ENCODE measurements at regions not wholly inside any gene's neighbourhood (a gene's known extent, or its start where the extent isn't known, plus 50 kb on each side); places are given as distances from the start of the nearest gene placed in this dataset.

DNA sequence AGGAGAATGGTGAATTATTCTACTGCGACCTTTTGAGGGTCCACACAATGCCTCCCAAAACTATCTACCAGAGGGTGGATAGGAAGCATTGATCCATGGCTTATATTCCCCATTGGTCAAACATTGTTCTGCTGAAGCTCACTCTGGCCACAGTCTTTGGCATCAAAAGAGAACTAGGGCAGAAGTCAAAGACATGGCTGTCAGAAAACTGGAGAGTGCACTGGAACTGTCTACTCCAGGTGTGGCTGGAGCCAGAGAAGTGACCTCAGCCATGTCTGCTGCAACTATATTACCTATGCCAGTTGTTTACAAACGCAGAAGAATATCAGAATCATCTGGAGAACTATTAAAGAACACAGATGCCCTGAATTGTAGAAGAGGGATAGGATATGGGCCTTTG is 238.7 kb upstream of the USP25 start:
- ChIA-PET RAD21 (ENCODE audit: unreplicated experiment) (no interaction called here), POLR2A (no interaction called here), CTCF (no interaction called here), SMC1A (ENCODE audit: uncharacterized antibody, unreplicated experiment) (no interaction called here)
- H3K27me3 ChIP-seq (replicated peaks in 1 of 2; ENCODE audit: control insufficient read depth in 2 of 2, insufficient read depth in 2 of 2, low read length in 1 of 2) = no peaks in the 10 kb centered on the region
- DNase-seq (ENCODE audit: low read depth, low spot score) (no peak), ATAC-seq (no peak), FAIRE-seq (no peak)
- no peaks in the 10 kb centered on the region for H4K20me1 ChIP-seq (ENCODE audit: control insufficient read depth, insufficient read depth)
- no peak overlapping the region for H3K4me3 ChIP-seq
- intact Hi-C loops (cut with micrococcal nuclease; ENCODE audit: unreplicated experiment) = no loop called here
- BruUV-seq (replicated peaks) = no TSS peak
- in situ Hi-C loops (cut with MboI) = loop anchor here (25.0 kb wide), 1 partner anchor 629 kb away; no protein-coding TSS in a partner anchor
- WGBS (ENCODE audit: insufficient coverage, insufficient replicate concordance, low lambda C conversion rate, missing lambda C conversion rate) = 37% methylated on average over 2 of the region's 2 CpGs
- H3K4me2 ChIP-seq (ENCODE audit: control insufficient read depth, insufficient read depth) = no peak overlapping the region
- TF ChIP-seq CHD1 (IDR thresholded peaks at IDR 0.05; ENCODE audit: low read depth, low read length) (no peak), SPI1 (IDR thresholded peaks at IDR 0.05; ENCODE audit: borderline replicate concordance, insufficient read depth, low read depth, low read length) (no peak), NFIC (IDR thresholded peaks at IDR 0.05; ENCODE audit: low read depth, low read length) (no peak), WRNIP1 (IDR thresholded peaks at IDR 0.05; ENCODE audit: borderline replicate concordance, low read depth, low read length) (no peak), JUNB (IDR thresholded peaks at IDR 0.05) (no peak), RB1 (IDR thresholded peaks at IDR 0.05; ENCODE audit: borderline replicate concordance) (no peak)
- TF ChIP-seq, protein P1, sequence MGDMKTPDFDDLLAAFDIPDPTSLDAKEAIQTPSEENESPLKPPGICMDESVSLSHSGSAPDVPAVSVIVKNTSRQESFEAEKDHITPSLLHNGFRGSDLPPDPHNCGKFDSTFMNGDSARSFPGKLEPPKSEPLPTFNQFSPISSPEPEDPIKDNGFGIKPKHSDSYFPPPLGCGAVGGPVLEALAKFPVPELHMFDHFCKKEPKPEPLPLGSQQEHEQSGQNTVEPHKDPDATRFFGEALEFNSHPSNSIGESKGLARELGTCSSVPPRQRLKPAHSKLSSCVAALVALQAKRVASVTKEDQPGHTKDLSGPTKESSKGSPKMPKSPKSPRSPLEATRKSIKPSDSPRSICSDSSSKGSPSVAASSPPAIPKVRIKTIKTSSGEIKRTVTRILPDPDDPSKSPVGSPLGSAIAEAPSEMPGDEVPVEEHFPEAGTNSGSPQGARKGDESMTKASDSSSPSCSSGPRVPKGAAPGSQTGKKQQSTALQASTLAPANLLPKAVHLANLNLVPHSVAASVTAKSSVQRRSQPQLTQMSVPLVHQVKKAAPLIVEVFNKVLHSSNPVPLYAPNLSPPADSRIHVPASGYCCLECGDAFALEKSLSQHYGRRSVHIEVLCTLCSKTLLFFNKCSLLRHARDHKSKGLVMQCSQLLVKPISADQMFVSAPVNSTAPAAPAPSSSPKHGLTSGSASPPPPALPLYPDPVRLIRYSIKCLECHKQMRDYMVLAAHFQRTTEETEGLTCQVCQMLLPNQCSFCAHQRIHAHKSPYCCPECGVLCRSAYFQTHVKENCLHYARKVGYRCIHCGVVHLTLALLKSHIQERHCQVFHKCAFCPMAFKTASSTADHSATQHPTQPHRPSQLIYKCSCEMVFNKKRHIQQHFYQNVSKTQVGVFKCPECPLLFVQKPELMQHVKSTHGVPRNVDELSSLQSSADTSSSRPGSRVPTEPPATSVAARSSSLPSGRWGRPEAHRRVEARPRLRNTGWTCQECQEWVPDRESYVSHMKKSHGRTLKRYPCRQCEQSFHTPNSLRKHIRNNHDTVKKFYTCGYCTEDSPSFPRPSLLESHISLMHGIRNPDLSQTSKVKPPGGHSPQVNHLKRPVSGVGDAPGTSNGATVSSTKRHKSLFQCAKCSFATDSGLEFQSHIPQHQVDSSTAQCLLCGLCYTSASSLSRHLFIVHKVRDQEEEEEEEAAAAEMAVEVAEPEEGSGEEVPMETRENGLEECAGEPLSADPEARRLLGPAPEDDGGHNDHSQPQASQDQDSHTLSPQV (IDR thresholded peaks at IDR 0.05) = no peak
- TF ChIP-seq, protein P2, sequence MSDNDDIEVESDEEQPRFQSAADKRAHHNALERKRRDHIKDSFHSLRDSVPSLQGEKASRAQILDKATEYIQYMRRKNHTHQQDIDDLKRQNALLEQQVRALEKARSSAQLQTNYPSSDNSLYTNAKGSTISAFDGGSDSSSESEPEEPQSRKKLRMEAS (IDR thresholded peaks at IDR 0.05; ENCODE audit: low read depth, low read length) = no peak
- TF ChIP-seq, protein P3, sequence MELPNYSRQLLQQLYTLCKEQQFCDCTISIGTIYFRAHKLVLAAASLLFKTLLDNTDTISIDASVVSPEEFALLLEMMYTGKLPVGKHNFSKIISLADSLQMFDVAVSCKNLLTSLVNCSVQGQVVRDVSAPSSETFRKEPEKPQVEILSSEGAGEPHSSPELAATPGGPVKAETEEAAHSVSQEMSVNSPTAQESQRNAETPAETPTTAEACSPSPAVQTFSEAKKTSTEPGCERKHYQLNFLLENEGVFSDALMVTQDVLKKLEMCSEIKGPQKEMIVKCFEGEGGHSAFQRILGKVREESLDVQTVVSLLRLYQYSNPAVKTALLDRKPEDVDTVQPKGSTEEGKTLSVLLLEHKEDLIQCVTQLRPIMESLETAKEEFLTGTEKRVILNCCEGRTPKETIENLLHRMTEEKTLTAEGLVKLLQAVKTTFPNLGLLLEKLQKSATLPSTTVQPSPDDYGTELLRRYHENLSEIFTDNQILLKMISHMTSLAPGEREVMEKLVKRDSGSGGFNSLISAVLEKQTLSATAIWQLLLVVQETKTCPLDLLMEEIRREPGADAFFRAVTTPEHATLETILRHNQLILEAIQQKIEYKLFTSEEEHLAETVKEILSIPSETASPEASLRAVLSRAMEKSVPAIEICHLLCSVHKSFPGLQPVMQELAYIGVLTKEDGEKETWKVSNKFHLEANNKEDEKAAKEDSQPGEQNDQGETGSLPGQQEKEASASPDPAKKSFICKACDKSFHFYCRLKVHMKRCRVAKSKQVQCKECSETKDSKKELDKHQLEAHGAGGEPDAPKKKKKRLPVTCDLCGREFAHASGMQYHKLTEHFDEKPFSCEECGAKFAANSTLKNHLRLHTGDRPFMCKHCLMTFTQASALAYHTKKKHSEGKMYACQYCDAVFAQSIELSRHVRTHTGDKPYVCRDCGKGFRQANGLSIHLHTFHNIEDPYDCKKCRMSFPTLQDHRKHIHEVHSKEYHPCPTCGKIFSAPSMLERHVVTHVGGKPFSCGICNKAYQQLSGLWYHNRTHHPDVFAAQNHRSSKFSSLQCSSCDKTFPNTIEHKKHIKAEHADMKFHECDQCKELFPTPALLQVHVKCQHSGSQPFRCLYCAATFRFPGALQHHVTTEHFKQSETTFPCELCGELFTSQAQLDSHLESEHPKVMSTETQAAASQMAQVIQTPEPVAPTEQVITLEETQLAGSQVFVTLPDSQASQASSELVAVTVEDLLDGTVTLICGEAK (IDR thresholded peaks at IDR 0.05; ENCODE audit: borderline replicate concordance) = no peak
- H3K79me2 ChIP-seq (ENCODE audit: control insufficient read depth, insufficient read depth, low read length) = no peaks in the 10 kb centered on the region
- H3K27ac ChIP-seq (ENCODE audit: control insufficient read depth, insufficient read depth) = no peak overlapping the region
- no peaks in the 10 kb centered on the region for H3K9me3 ChIP-seq (replicated peaks; ENCODE audit: control insufficient read depth, insufficient read depth, low read length)
- no peak overlapping the region for H3K9ac ChIP-seq (ENCODE audit: control insufficient read depth, insufficient read depth, low read length)
- no peaks in the 10 kb centered on the region for H3K4me1 ChIP-seq (ENCODE audit: control insufficient read depth, insufficient read depth, low read length)
- no peaks in the 10 kb centered on the region for H3K36me3 ChIP-seq (ENCODE audit: control insufficient read depth in 2 of 2, insufficient read depth in 2 of 2, low read length in 1 of 2)
- H2AFZ ChIP-seq (ENCODE audit: control insufficient read depth, low read depth, low read length) = no peak overlapping the region
